ENCODE measurements at regions not wholly inside any gene's neighbourhood (a gene's known extent, or its start where the extent isn't known, plus 50 kb on each side); places are given as distances from the start of the nearest gene placed in this dataset.
A peak's percentile ranks its signal among the peaks of the same experiment; 100 is the strongest.

DNA sequence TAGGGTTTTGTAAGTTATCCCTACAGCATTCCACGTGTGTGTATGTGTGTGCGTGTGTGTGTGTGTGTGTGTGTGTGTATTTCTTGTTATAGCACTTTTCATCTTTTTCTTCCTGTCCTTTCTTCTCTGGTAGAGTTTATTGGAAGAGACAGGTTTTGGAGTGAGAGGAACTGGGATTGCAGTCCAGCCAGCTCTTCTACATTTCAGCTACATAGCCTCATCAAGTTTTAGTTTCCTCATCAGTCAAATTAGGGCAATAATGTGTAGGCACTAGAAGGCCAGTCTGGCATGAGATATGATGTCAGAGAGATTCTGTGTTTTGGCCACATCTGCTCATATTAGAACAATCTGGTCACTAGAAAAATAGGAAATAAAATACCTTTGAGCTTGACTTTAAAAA lies 1283.5 kb upstream of the TENM4 start:
- no peak for ATAC-seq
- TF ChIP-seq ESRRG (CRISPR knock-in tag; IDR thresholded peaks at IDR 0.05) (no peak), SNAI2 (CRISPR knock-in tag; IDR thresholded peaks at IDR 0.05) (no peak), ISL1 (CRISPR knock-in tag; IDR thresholded peaks at IDR 0.05) (no peak), ZFP30 (CRISPR knock-in tag; IDR thresholded peaks at IDR 0.05) (no peak), TOX (CRISPR knock-in tag; IDR thresholded peaks at IDR 0.05; ENCODE audit: borderline replicate concordance) (no peak)

DNA sequence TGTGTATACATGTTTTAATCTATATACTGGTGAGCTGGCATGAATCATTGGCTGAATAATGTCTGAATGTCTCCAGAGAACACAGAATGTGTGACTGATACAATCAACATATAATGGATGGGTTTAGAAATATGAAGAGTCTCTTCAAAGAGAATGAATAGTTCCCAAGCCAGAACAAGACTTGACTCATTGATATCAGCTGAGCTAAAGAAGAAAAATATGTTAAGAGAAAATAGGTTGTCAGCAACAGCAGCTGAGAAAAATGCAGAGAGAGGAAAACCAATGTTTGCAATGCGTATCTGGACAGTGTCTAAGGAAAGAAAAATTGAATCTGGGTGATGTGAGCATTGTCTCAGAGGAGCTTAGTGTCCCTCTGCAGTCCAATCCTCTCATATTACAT lies 1281.8 kb upstream of the TENM4 start:
- TF ChIP-seq ISL1 (CRISPR knock-in tag; IDR thresholded peaks at IDR 0.05) (peak; percentile 60), TCF4 (CRISPR knock-in tag; IDR thresholded peaks at IDR 0.05; ENCODE audit: borderline replicate concordance) (peak; percentile 49; the same call in 1 of the 2 replicates), PPARA (CRISPR knock-in tag; IDR thresholded peaks at IDR 0.05; ENCODE audit: borderline replicate concordance) (no peak)
- peak; percentile 47 for ATAC-seq

DNA sequence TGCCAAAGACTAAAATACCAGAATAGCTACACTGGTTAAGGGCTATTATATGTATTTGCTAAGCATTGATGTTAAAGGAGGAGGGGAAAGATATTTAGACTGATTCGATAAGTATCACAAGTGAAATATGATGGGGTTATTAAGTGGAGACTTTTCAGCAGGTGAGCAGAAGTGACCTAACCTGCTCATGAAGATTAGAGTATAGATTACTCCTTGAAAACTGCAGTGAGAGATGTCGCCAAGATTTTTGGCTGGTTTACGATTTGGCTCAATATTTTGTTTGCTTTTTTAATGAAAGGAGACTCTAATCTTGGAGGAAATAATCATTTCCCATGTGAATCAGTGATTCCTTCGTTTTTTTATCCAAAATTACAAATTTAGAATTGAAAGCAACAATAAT lies 1279.5 kb upstream of the TENM4 start:
- no peak for TF ChIP-seq ZFP30 (CRISPR knock-in tag; IDR thresholded peaks at IDR 0.05)
- TF ChIP-seq ISL1 (CRISPR knock-in tag; IDR thresholded peaks at IDR 0.05): no peak
- TF ChIP-seq ZNF565 (CRISPR knock-in tag; conservative IDR thresholded peaks at IDR 0.05; ENCODE audit: low read depth): no peak
- TF ChIP-seq, protein P1, sequence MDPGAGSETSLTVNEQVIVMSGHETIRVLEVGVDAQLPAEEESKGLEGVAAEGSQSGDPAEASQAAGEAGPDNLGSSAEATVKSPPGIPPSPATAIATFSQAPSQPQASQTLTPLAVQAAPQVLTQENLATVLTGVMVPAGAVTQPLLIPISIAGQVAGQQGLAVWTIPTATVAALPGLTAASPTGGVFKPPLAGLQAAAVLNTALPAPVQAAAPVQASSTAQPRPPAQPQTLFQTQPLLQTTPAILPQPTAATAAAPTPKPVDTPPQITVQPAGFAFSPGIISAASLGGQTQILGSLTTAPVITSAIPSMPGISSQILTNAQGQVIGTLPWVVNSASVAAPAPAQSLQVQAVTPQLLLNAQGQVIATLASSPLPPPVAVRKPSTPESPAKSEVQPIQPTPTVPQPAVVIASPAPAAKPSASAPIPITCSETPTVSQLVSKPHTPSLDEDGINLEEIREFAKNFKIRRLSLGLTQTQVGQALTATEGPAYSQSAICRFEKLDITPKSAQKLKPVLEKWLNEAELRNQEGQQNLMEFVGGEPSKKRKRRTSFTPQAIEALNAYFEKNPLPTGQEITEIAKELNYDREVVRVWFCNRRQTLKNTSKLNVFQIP (CRISPR knock-in tag; IDR thresholded peaks at IDR 0.05; ENCODE audit: borderline replicate concordance, low read depth): no peak
- no peak for TF ChIP-seq ARNTL (CRISPR knock-in tag; IDR thresholded peaks at IDR 0.05; ENCODE audit: borderline replicate concordance, low read depth)
- no peak for TF ChIP-seq PPARA (CRISPR knock-in tag; IDR thresholded peaks at IDR 0.05; ENCODE audit: borderline replicate concordance)
- no peak for ATAC-seq

DNA sequence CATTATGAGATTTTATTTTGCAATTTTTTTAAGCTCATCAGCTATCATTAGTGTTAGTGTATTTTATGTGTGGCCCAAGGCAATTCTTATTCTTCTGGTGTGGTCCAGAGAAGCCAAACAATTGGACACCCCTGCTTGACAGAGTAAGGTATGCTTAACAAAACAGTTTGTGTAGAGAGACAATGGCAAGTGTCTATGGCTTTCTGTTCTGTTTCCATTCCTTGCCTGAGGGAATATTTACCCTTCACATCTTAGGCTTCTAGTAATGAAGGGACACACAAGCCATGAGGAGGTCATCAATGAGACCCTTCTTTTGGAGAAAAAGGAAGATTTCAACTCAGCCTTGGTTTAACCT lies 1278.4 kb upstream of the TENM4 start:
- TF ChIP-seq ZNF565 (CRISPR knock-in tag; conservative IDR thresholded peaks at IDR 0.05; ENCODE audit: low read depth): no peak
- TF ChIP-seq, protein P2, sequence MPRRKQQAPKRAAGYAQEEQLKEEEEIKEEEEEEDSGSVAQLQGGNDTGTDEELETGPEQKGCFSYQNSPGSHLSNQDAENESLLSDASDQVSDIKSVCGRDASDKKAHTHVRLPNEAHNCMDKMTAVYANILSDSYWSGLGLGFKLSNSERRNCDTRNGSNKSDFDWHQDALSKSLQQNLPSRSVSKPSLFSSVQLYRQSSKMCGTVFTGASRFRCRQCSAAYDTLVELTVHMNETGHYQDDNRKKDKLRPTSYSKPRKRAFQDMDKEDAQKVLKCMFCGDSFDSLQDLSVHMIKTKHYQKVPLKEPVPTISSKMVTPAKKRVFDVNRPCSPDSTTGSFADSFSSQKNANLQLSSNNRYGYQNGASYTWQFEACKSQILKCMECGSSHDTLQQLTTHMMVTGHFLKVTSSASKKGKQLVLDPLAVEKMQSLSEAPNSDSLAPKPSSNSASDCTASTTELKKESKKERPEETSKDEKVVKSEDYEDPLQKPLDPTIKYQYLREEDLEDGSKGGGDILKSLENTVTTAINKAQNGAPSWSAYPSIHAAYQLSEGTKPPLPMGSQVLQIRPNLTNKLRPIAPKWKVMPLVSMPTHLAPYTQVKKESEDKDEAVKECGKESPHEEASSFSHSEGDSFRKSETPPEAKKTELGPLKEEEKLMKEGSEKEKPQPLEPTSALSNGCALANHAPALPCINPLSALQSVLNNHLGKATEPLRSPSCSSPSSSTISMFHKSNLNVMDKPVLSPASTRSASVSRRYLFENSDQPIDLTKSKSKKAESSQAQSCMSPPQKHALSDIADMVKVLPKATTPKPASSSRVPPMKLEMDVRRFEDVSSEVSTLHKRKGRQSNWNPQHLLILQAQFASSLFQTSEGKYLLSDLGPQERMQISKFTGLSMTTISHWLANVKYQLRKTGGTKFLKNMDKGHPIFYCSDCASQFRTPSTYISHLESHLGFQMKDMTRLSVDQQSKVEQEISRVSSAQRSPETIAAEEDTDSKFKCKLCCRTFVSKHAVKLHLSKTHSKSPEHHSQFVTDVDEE (CRISPR knock-in tag; IDR thresholded peaks at IDR 0.05): no peak
- no peak for TF ChIP-seq ISL1 (CRISPR knock-in tag; IDR thresholded peaks at IDR 0.05)
- TF ChIP-seq ZNF8 (CRISPR knock-in tag; IDR thresholded peaks at IDR 0.05): no peak
- no peak for TF ChIP-seq SNAI2 (CRISPR knock-in tag; IDR thresholded peaks at IDR 0.05)
- TF ChIP-seq RARB (CRISPR knock-in tag; IDR thresholded peaks at IDR 0.05): no peak
- no peak for TF ChIP-seq ZC3H10 (CRISPR knock-in tag; IDR thresholded peaks at IDR 0.05)
- TF ChIP-seq ARNTL (CRISPR knock-in tag; IDR thresholded peaks at IDR 0.05; ENCODE audit: borderline replicate concordance, low read depth): no peak
- TF ChIP-seq, protein P3, sequence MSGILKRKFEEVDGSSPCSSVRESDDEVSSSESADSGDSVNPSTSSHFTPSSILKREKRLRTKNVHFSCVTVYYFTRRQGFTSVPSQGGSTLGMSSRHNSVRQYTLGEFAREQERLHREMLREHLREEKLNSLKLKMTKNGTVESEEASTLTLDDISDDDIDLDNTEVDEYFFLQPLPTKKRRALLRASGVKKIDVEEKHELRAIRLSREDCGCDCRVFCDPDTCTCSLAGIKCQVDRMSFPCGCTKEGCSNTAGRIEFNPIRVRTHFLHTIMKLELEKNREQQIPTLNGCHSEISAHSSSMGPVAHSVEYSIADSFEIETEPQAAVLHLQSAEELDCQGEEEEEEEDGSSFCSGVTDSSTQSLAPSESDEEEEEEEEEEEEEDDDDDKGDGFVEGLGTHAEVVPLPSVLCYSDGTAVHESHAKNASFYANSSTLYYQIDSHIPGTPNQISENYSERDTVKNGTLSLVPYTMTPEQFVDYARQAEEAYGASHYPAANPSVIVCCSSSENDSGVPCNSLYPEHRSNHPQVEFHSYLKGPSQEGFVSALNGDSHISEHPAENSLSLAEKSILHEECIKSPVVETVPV (CRISPR knock-in tag; IDR thresholded peaks at IDR 0.05): no peak
- TF ChIP-seq TCF4 (CRISPR knock-in tag; IDR thresholded peaks at IDR 0.05; ENCODE audit: borderline replicate concordance): no peak
- TF ChIP-seq, protein P4, sequence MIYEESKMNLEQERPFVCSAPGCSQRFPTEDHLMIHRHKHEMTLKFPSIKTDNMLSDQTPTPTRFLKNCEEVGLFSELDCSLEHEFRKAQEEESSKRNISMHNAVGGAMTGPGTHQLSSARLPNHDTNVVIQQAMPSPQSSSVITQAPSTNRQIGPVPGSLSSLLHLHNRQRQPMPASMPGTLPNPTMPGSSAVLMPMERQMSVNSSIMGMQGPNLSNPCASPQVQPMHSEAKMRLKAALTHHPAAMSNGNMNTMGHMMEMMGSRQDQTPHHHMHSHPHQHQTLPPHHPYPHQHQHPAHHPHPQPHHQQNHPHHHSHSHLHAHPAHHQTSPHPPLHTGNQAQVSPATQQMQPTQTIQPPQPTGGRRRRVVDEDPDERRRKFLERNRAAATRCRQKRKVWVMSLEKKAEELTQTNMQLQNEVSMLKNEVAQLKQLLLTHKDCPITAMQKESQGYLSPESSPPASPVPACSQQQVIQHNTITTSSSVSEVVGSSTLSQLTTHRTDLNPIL (CRISPR knock-in tag; IDR thresholded peaks at IDR 0.05; ENCODE audit: low read depth): no peak
- TF ChIP-seq ZNF70 (CRISPR knock-in tag; IDR thresholded peaks at IDR 0.05): no peak
- no peak for ATAC-seq

DNA sequence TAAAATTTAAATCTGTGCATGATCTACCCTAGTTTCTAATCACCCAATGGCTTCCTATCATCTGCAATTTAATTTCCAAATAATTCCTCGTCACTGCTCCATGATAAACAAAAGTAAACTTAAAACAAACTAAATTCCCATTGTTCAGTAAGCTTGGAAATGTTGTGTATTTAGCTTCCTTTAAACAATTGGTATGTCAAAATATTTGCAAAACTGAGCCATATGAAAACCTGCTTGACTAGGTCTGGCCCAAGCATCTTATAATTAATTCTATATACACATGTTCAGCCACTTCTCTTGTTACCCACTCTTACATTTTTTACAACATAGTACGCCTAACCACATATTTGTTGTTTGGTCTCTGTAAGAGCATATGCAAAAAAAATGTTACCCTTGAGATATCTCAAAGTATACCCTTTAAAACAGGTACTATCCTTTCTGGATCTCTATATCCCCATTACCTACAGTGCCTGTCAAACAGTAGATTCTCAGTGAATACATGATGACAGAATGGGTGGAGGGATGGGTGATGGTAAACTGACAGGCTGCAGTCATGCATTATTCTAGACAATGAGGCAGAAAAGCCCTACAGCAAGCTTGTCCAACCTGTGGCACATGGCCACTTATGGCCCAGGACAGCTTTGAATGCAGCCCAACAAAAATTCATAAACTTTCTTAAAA lies 1277.9 kb upstream of the TENM4 start:
- ATAC-seq: no peak
- TF ChIP-seq TOX (CRISPR knock-in tag; IDR thresholded peaks at IDR 0.05; ENCODE audit: borderline replicate concordance): no peak
- TF ChIP-seq ESRRG (CRISPR knock-in tag; IDR thresholded peaks at IDR 0.05): no peak
- no peak for TF ChIP-seq ISL1 (CRISPR knock-in tag; IDR thresholded peaks at IDR 0.05)
- no peak for TF ChIP-seq CSDC2 (CRISPR knock-in tag; IDR thresholded peaks at IDR 0.05)
- TF ChIP-seq ZNF565 (CRISPR knock-in tag; conservative IDR thresholded peaks at IDR 0.05; ENCODE audit: low read depth): no peak
- TF ChIP-seq ZNF70 (CRISPR knock-in tag; IDR thresholded peaks at IDR 0.05): no peak
- TF ChIP-seq ZFP30 (CRISPR knock-in tag; IDR thresholded peaks at IDR 0.05): no peak
- no peak for TF ChIP-seq BACH2 (CRISPR knock-in tag; IDR thresholded peaks at IDR 0.05; ENCODE audit: borderline replicate concordance)
- TF ChIP-seq, protein P4 (CRISPR knock-in tag; IDR thresholded peaks at IDR 0.05; ENCODE audit: low read depth): no peak
- no peak for TF ChIP-seq GLIS3 (CRISPR knock-in tag; IDR thresholded peaks at IDR 0.05)
- TF ChIP-seq TCF4 (CRISPR knock-in tag; IDR thresholded peaks at IDR 0.05; ENCODE audit: borderline replicate concordance): no peak
- no peak for TF ChIP-seq ZC3H10 (CRISPR knock-in tag; IDR thresholded peaks at IDR 0.05)
- TF ChIP-seq, protein P2 (CRISPR knock-in tag; IDR thresholded peaks at IDR 0.05): no peak
- TF ChIP-seq ZFP3 (CRISPR knock-in tag; IDR thresholded peaks at IDR 0.05): no peak

All from SK-N-SH treated with all-trans-retinoic acid at 6 μM for 48 hours (cell line).